Neural progenitor cell (in vitro differentiated cells): ENCODE measurements at regions not wholly inside any gene's neighbourhood (a gene's known extent, or its start where the extent isn't known, plus 50 kb on each side); places are given as distances from the start of the nearest gene placed in this dataset.
A peak's percentile ranks its signal among the peaks of the same experiment; 100 is the strongest.

ENCODE experiments used
- DNase-seq: peaks from one replicate; pipeline ENCODE4 v3.0.0-alpha.2; 2016; ENCODE audit warnings: low spot score
- H2AFZ ChIP-seq: fragments of 200-600 bp; sonication (generic); replicated peaks from 2 replicates; pipeline ENCODE4 v1.6.1; 2016; ENCODE audit warnings: antibody characterized with exemption
- H3F3A ChIP-seq: fragments of 200-600 bp; sonication (generic); 2 replicates; pipeline ENCODE4 v1.6.1; 2016; ENCODE audit warnings: antibody characterized with exemption, low read depth
- H3K27ac ChIP-seq: fragments of 200-600 bp; sonication (generic); 2 replicates; pipeline ENCODE4 v1.5.1; 2016; ENCODE audit warnings: mild to moderate bottlenecking
- H3K27me3 ChIP-seq: fragments of 200-600 bp; sonication (generic); 2 replicates; pipeline ENCODE4 v1.6.1; 2016; ENCODE audit warnings: mild to moderate bottlenecking, moderate library complexity
- H3K36me3 ChIP-seq: fragments of 200-600 bp; sonication (generic); 2 replicates; pipeline ENCODE4 v1.5.1; 2016
- H3K4me1 ChIP-seq: fragments of 200-600 bp; sonication (generic); 2 replicates; pipeline ENCODE4 v1.6.1; 2016; ENCODE audit warnings: mixed run types
- H3K4me2 ChIP-seq: fragments of 200-600 bp; sonication (generic); 2 replicates; pipeline ENCODE4 v1.6.1; 2016
- H3K4me3 ChIP-seq: fragments of 200-600 bp; sonication (generic); 2 replicates; pipeline ENCODE4 v1.5.1; 2016
- H3K79me2 ChIP-seq: fragments of 200-600 bp; sonication (generic); 2 replicates; pipeline ENCODE4 v1.6.1; 2016; ENCODE audit warnings: low read depth
- H3K9ac ChIP-seq: fragments of 200-600 bp; sonication (generic); 2 replicates; pipeline ENCODE4 v1.6.1; 2016
- H3K9me3 ChIP-seq: fragments of 200-600 bp; sonication (generic); 2 replicates; pipeline ENCODE4 v1.5.1; 2016; ENCODE audit warnings: low read depth
- H4K20me1 ChIP-seq: fragments of 200-600 bp; sonication (generic); 2 replicates; pipeline ENCODE4 v1.6.1; 2016; ENCODE audit warnings: low read depth
- H3K27ac Mint-ChIP-seq: 3 replicates; pipeline ENCODE4 v1.8.0; 2021; ENCODE audit warnings: mixed read lengths
- H3K27me3 Mint-ChIP-seq: 2 replicates; pipeline ENCODE4 v1.8.0; 2022; ENCODE audit warnings: low read depth, mild to moderate bottlenecking, inconsistent platforms, moderate library complexity, mixed read lengths; ENCODE audit not compliant: insufficient read depth
- H3K36me3 Mint-ChIP-seq: 3 replicates; pipeline ENCODE4 v1.8.0; 2021; ENCODE audit warnings: mixed read lengths
- H3K4me1 Mint-ChIP-seq: 3 replicates; pipeline ENCODE4 v1.8.0; 2021; ENCODE audit warnings: mixed read lengths
- H3K4me3 Mint-ChIP-seq: 3 replicates; pipeline ENCODE4 v1.8.0; 2021; ENCODE audit warnings: mild to moderate bottlenecking, moderate library complexity, mixed read lengths
- H3K9me3 Mint-ChIP-seq: 3 replicates; pipeline ENCODE4 v1.8.0; 2020; ENCODE audit warnings: mixed read lengths
- CTCF ChIP-seq: fragments of 200-600 bp; sonication (generic); IDR thresholded peaks from 2 replicates; pipeline ENCODE4 v1.5.1; 2017; ENCODE audit warnings: antibody characterized with exemption, mild to moderate bottlenecking
- EZH2 ChIP-seq: fragments of 200-600 bp; sonication (generic); IDR thresholded peaks from 2 replicates; pipeline ENCODE4 v1.6.1; 2017; ENCODE audit warnings: antibody characterized with exemption, mild to moderate bottlenecking, moderate library complexity
- EZH2phosphoT487 ChIP-seq: fragments of 200-600 bp; sonication (generic); IDR thresholded peaks from 2 replicates; pipeline ENCODE4 v1.6.1; 2017; ENCODE audit warnings: antibody characterized with exemption

- Mint-ChIP-seq H3K27ac (no peak overlapping the region), H3K36me3 (no peaks in the 10 kb centered on the region), H3K9me3 (no peaks in the 10 kb centered on the region), H3K27me3 (peaks cover 5% of the 10 kb centered on the region), H3K4me1 (peaks cover 12% of the 10 kb centered on the region), H3K4me3 (no peak overlapping the region)
- no peaks in the 10 kb centered on the region for H3K79me2 ChIP-seq
- H3F3A ChIP-seq: no peaks in the 10 kb centered on the region
- no peaks in the 10 kb centered on the region for H3K4me1 ChIP-seq
- no peaks in the 10 kb centered on the region for H3K9me3 ChIP-seq
- H3K27ac ChIP-seq: no peak overlapping the region
- no peak overlapping the region for H3K4me2 ChIP-seq
- H2AFZ ChIP-seq: no peak overlapping the region
- H3K9ac ChIP-seq: no peak overlapping the region
- no peak for DNase-seq
- H3K4me3 ChIP-seq: no peak overlapping the region
- TF ChIP-seq CTCF (no peak), EZH2phosphoT487 (no peak), EZH2 (no peak)
- H4K20me1 ChIP-seq: no peaks in the 10 kb centered on the region
- H3K36me3 ChIP-seq: no peaks in the 10 kb centered on the region
- H3K27me3 ChIP-seq: no peaks in the 10 kb centered on the region
Observed at GRCh38 chr5:172535108-172535445, 80.8 kb upstream of the SH3PXD2B start.

GRCh38 chr5:172534229-172535107 lies 80.1 kb upstream of the SH3PXD2B start:
- H3F3A ChIP-seq: no peaks in the 10 kb centered on the region
- no peaks in the 10 kb centered on the region for H3K36me3 ChIP-seq
- no peaks in the 10 kb centered on the region for H4K20me1 ChIP-seq
- no peaks in the 10 kb centered on the region for H3K4me1 ChIP-seq
- H3K9me3 ChIP-seq: no peaks in the 10 kb centered on the region
- H3K4me3 ChIP-seq: no peak overlapping the region
- no peak for TF ChIP-seq CTCF
- TF ChIP-seq EZH2: no peak
- TF ChIP-seq EZH2phosphoT487: no peak
- DNase-seq: no peak
- Mint-ChIP-seq H3K27me3 (peaks cover 5% of the 10 kb centered on the region), H3K36me3 (no peaks in the 10 kb centered on the region), H3K27ac (no peak overlapping the region), H3K9me3 (no peaks in the 10 kb centered on the region), H3K4me3 (no peak overlapping the region), H3K4me1 (peaks cover 11% of the 10 kb centered on the region)
- no peak overlapping the region for H3K9ac ChIP-seq
- no peak overlapping the region for H2AFZ ChIP-seq
- no peaks in the 10 kb centered on the region for H3K79me2 ChIP-seq
- no peak overlapping the region for H3K4me2 ChIP-seq
- H3K27me3 ChIP-seq: no peaks in the 10 kb centered on the region
- no peak overlapping the region for H3K27ac ChIP-seq

GRCh38 chr5:172533399-172534228 lies 79.3 kb upstream of the SH3PXD2B start:
- Mint-ChIP-seq H3K4me3 (no peak overlapping the region), H3K4me1 (peaks cover 11% of the 10 kb centered on the region), H3K36me3 (no peaks in the 10 kb centered on the region), H3K27me3 (peaks cover 5% of the 10 kb centered on the region), H3K9me3 (no peaks in the 10 kb centered on the region), H3K27ac (peak overlapping the region; percentile 85)
- Histone ChIP-seq H3K9me3 (no peaks in the 10 kb centered on the region), H3K27me3 (no peaks in the 10 kb centered on the region), H3K4me2 (no peak overlapping the region), H3K4me3 (no peak overlapping the region), H4K20me1 (no peaks in the 10 kb centered on the region), H3K9ac (no peak overlapping the region), H2AFZ (no peak overlapping the region), H3F3A (no peaks in the 10 kb centered on the region), H3K79me2 (no peaks in the 10 kb centered on the region), H3K36me3 (no peaks in the 10 kb centered on the region), H3K4me1 (no peaks in the 10 kb centered on the region), H3K27ac (no peak overlapping the region)
- no peak for TF ChIP-seq CTCF
- TF ChIP-seq EZH2phosphoT487: no peak
- no peak for TF ChIP-seq EZH2
- no peak for DNase-seq
